ENCODE measurements at regions not wholly inside any gene's neighbourhood (a gene's known extent, or its start where the extent isn't known, plus 50 kb on each side); places are given as distances from the start of the nearest gene placed in this dataset.

GRCh38 chr7:16235147-16236114 is 185.9 kb downstream of the CRPPA start (continued):
- TF ChIP-seq CHD7 (IDR thresholded peaks at IDR 0.05; ENCODE audit: low read depth, low read length) (no peak), TFAP4 (CRISPR knock-in tag; IDR thresholded peaks at IDR 0.05; ENCODE audit: borderline replicate concordance) (no peak), ZBTB26 (CRISPR knock-in tag; IDR thresholded peaks at IDR 0.05) (no peak), USF1 (CRISPR knock-in tag; IDR thresholded peaks at IDR 0.05) (no peak), EP400 (IDR thresholded peaks at IDR 0.05) (no peak), THAP7 (CRISPR knock-in tag; IDR thresholded peaks at IDR 0.05) (no peak)
